Thymus (tissue), 11 donors: ENCODE measurements at regions not wholly inside any gene's neighbourhood (a gene's known extent, or its start where the extent isn't known, plus 50 kb on each side); places are given as distances from the start of the nearest gene placed in this dataset.
"Not testable (repeated sequence)": the region's sequence is repeated elsewhere in the genome, so short reads cannot be mapped to it uniquely, and the experiment has no call there.

Experiments used
- DNase-seq, 9 donors: peaks; one replicate each; pipeline ENCODE4 v3.0.0-alpha.2; 2013; ENCODE audit warnings: low spot score in 9 of 9, low read depth in 6 of 9, missing footprints in 1 of 9
- H3K27ac ChIP-seq, 2 donors: one replicate each; pipeline ENCODE4 v1.5.1; 2013; ENCODE audit warnings: control low read depth in 1 of 2, low read depth in 1 of 2, low read length in 1 of 2, mild to moderate bottlenecking in 1 of 2, moderate library complexity in 1 of 2
- H3K27me3 ChIP-seq, 2 donors: one replicate each; pipeline ENCODE4 v1.5.1; 2013; ENCODE audit warnings: low read length in 1 of 2; ENCODE audit not compliant: control insufficient read depth in 2 of 2, insufficient read depth in 1 of 2
- H3K36me3 ChIP-seq, 2 donors: one replicate each; pipeline ENCODE4 v1.5.1; 2013; ENCODE audit warnings: low read length in 1 of 2, mild to moderate bottlenecking in 1 of 2, moderate library complexity in 1 of 2; ENCODE audit not compliant: control insufficient read depth in 2 of 2, insufficient read depth in 2 of 2
- H3K4me1 ChIP-seq, 2 donors: one replicate each; pipeline ENCODE4 v1.5.1; 2013; ENCODE audit warnings: low read length in 2 of 2; ENCODE audit not compliant: control insufficient read depth in 2 of 2, insufficient read depth in 2 of 2
- H3K4me3 ChIP-seq, 2 donors: one replicate each; pipeline ENCODE4 v1.5.1; 2013; ENCODE audit warnings: low read length in 2 of 2, control low read depth in 1 of 2, mild to moderate bottlenecking in 1 of 2
- H3K9me3 ChIP-seq, 2 donors: one replicate each; pipeline ENCODE4 v1.5.1; 2013; ENCODE audit warnings: low read length in 1 of 2, mild to moderate bottlenecking in 1 of 2; ENCODE audit not compliant: control insufficient read depth in 2 of 2, insufficient read depth in 1 of 2
- WGBS: extraction: QIAGEN DNeasy Blood & Tissue Kit; methylation state at CpG from one replicate; pipeline ENCODE4 v1.1.7; 2013; 5-methylcytosine and 5-hydroxymethylcytosine counted together
- donor health status: healthy.

GRCh38 chr1:4176841-4177240 lies 276.8 kb upstream of the C1orf174 start:
- Histone ChIP-seq H3K9me3 (no peaks in the 10 kb centered on the region), H3K36me3 (no peaks in the 10 kb centered on the region), H3K27ac (no peak overlapping the region), H3K27me3 (no peaks in the 10 kb centered on the region), H3K4me3 (no peak overlapping the region), H3K4me1 (no peaks in the 10 kb centered on the region)
- 79% methylated on average over 3 of the region's 3 CpGs for WGBS
- DNase-seq, result peak in 2 of 9 donors; percentile 18 to 29

GRCh38 chr1:4177425-4178150 lies 277.5 kb upstream of the C1orf174 start:
- no peaks in the 10 kb centered on the region for H3K9me3 ChIP-seq
- H3K27me3 ChIP-seq, result no peaks in the 10 kb centered on the region
- WGBS, result 77% methylated on average over 21 of the region's 21 CpGs
- H3K27ac ChIP-seq, result no peak overlapping the region
- H3K36me3 ChIP-seq, result no peaks in the 10 kb centered on the region
- H3K4me1 ChIP-seq, result no peaks in the 10 kb centered on the region
- no peak overlapping the region for H3K4me3 ChIP-seq
- DNase-seq, result peak in 2 of 9 donors; percentile 22 to 29

GRCh38 chr1:4178501-4179113 lies 278.5 kb upstream of the C1orf174 start:
- DNase-seq, result no peak
- no peak overlapping the region for H3K27ac ChIP-seq
- no peaks in the 10 kb centered on the region for H3K4me1 ChIP-seq
- WGBS, result 91% methylated on average over 11 of the region's 11 CpGs
- no peaks in the 10 kb centered on the region for H3K27me3 ChIP-seq
- no peak overlapping the region for H3K4me3 ChIP-seq
- no peaks in the 10 kb centered on the region for H3K36me3 ChIP-seq
- no peaks in the 10 kb centered on the region for H3K9me3 ChIP-seq

- WGBS, result 88% methylated on average over 7 of the region's 7 CpGs
- Histone ChIP-seq H3K9me3 (no peaks in the 10 kb centered on the region), H3K4me3 (no peak overlapping the region), H3K27me3 (no peaks in the 10 kb centered on the region), H3K27ac (no peak overlapping the region), H3K36me3 (no peaks in the 10 kb centered on the region), H3K4me1 (no peaks in the 10 kb centered on the region)
- DNase-seq, result no peak
These were observed 280.1 kb upstream of the C1orf174 start for GRCh38 chr1:4179914-4180735.

GRCh38 chr1:4186486-4186885 lies 286.4 kb upstream of the C1orf174 start:
- WGBS, result 96% methylated on average over 2 of the region's 2 CpGs
- not testable (repeated sequence) for H3K36me3 ChIP-seq, H3K27me3 ChIP-seq, H3K4me1 ChIP-seq, H3K9me3 ChIP-seq, DNase-seq, H3K4me3 ChIP-seq, H3K27ac ChIP-seq

- H3K36me3 ChIP-seq, result no peaks in the 10 kb centered on the region
- H3K27ac ChIP-seq, result no peak overlapping the region
- DNase-seq, result no peak
- no peak overlapping the region for H3K4me3 ChIP-seq
- no peaks in the 10 kb centered on the region for H3K4me1 ChIP-seq
- H3K27me3 ChIP-seq, result no peaks in the 10 kb centered on the region
- no peaks in the 10 kb centered on the region for H3K9me3 ChIP-seq
These were observed 303.4 kb upstream of the C1orf174 start for GRCh38 chr1:4203501-4203900.

- DNase-seq, result no peak
- Histone ChIP-seq H3K36me3 (no peaks in the 10 kb centered on the region), H3K4me3 (no peak overlapping the region), H3K4me1 (no peaks in the 10 kb centered on the region), H3K27me3 (no peaks in the 10 kb centered on the region), H3K9me3 (no peaks in the 10 kb centered on the region), H3K27ac (no peak overlapping the region)
- WGBS, result 90% methylated on average over 4 of the region's 4 CpGs
These were observed 307.1 kb upstream of the C1orf174 start for GRCh38 chr1:4207183-4207582.

GRCh38 chr1:4207842-4208692 lies 308.0 kb upstream of the C1orf174 start:
- no peaks in the 10 kb centered on the region for H3K9me3 ChIP-seq
- H3K27ac ChIP-seq, result no peak overlapping the region
- no peaks in the 10 kb centered on the region for H3K36me3 ChIP-seq
- DNase-seq, result no peak
- H3K27me3 ChIP-seq, result no peaks in the 10 kb centered on the region
- H3K4me3 ChIP-seq, result no peak overlapping the region
- 89% methylated on average over 10 of the region's 10 CpGs for WGBS
- H3K4me1 ChIP-seq, result no peaks in the 10 kb centered on the region
